DOHH2 (cell line): ENCODE measurements at regions not wholly inside any gene's neighbourhood (a gene's known extent, or its start where the extent isn't known, plus 50 kb on each side); places are given as distances from the start of the nearest gene placed in this dataset.

Experiments used
- CTCF ChIP-seq: fragments of 200-600 bp; sonication (generic); IDR thresholded peaks from one replicate; pipeline ENCODE4 v1.5.1; 2014; ENCODE audit warnings: antibody characterized with exemption, mild to moderate bottlenecking, low read depth, low read length; ENCODE audit not compliant: poor library complexity, severe bottlenecking
- EZH2phosphoT487 ChIP-seq: fragments of 200-600 bp; sonication (generic); IDR thresholded peaks from 2 replicates; pipeline ENCODE4 v1.6.1; 2017; ENCODE audit warnings: borderline replicate concordance, mild to moderate bottlenecking, antibody characterized with exemption, low read length, moderate library complexity, mixed read lengths

GRCh38 chr2:5834501-5834900 lies 142.3 kb downstream of the SOX11 start:
- no peak for TF ChIP-seq CTCF
- no peak for TF ChIP-seq EZH2phosphoT487
